NB4 (cell line): ENCODE measurements at regions not wholly inside any gene's neighbourhood (a gene's known extent, or its start where the extent isn't known, plus 50 kb on each side); places are given as distances from the start of the nearest gene placed in this dataset.
"Not testable (repeated sequence)": the region's sequence is repeated elsewhere in the genome, so short reads cannot be mapped to it uniquely, and the experiment has no call there.

Source experiments
- DNase-seq: peaks from one replicate; pipeline ENCODE4 v3.0.0; 2010; ENCODE audit warnings: low read depth
- H3K4me3 ChIP-seq: one replicate; pipeline ENCODE4 v1.5.1; 2011; ENCODE audit warnings: mild to moderate bottlenecking, low read depth, low read length, moderate library complexity
- CTCF ChIP-seq: IDR thresholded peaks from one replicate; pipeline ENCODE4 v1.5.1; 2012; ENCODE audit warnings: low read depth, low read length
- MAX ChIP-seq: IDR thresholded peaks from 2 replicates; pipeline ENCODE4 v1.6.1; 2011; ENCODE audit warnings: low read depth, low read length
- MYC ChIP-seq: IDR thresholded peaks from 2 replicates; pipeline ENCODE4 v1.6.1; 2011; ENCODE audit warnings: low read depth, low read length
- POLR2A ChIP-seq: IDR thresholded peaks from 2 replicates; pipeline ENCODE4 v1.6.1; 2011; ENCODE audit warnings: mild to moderate bottlenecking; ENCODE audit not compliant: insufficient read length; ENCODE audit errors: extremely low read depth

GRCh38 chr4:167897116-167897515, 195.2 kb upstream of the ANXA10 start:
- DNase-seq = no peak
- H3K4me3 ChIP-seq = no peak overlapping the region
- TF ChIP-seq MYC (no peak), POLR2A (no peak), CTCF (no peak), MAX (no peak)

- H3K4me3 ChIP-seq = no peak overlapping the region
- no peak for DNase-seq
- TF ChIP-seq MAX (no peak), CTCF (no peak)
These were observed 189.0 kb upstream of the ANXA10 start for GRCh38 chr4:167903291-167903721.

GRCh38 chr4:167906851-167907250, 185.5 kb upstream of the ANXA10 start:
- DNase-seq = no peak
- no peak overlapping the region for H3K4me3 ChIP-seq
- TF ChIP-seq POLR2A = no peak
- TF ChIP-seq CTCF = no peak
- TF ChIP-seq MYC = no peak

GRCh38 chr4:167908816-167909215, 183.5 kb upstream of the ANXA10 start:
- H3K4me3 ChIP-seq = no peak overlapping the region
- DNase-seq = no peak
- TF ChIP-seq MAX (no peak), POLR2A (no peak), CTCF (no peak), MYC (no peak)

- not testable (repeated sequence) for DNase-seq
These were observed 179.8 kb upstream of the ANXA10 start for GRCh38 chr4:167912535-167912934.

GRCh38 chr4:167918077-167918476, 174.3 kb upstream of the ANXA10 start:
- no peak overlapping the region for H3K4me3 ChIP-seq
- DNase-seq = no peak
- TF ChIP-seq CTCF (no peak), MYC (no peak), MAX (no peak), POLR2A (no peak)

More at GRCh38 chr4:167912535-167912934, 179.8 kb upstream of the ANXA10 start:
- not testable (repeated sequence) for H3K4me3 ChIP-seq

- TF ChIP-seq MAX (no peak), POLR2A (no peak), MYC (no peak), CTCF (no peak)
- H3K4me3 ChIP-seq = no peak overlapping the region
- no peak for DNase-seq
These were observed 162.2 kb upstream of the ANXA10 start for GRCh38 chr4:167930166-167930565.
